Neural cell (in vitro differentiated cells): ENCODE measurements at regions not wholly inside any gene's neighbourhood (a gene's known extent, or its start where the extent isn't known, plus 50 kb on each side); places are given as distances from the start of the nearest gene placed in this dataset.

Experiments
- H2AFZ ChIP-seq: fragments of 200-600, 300-800 bp; sonication (generic), shearing (Covaris generic); 2 replicates; pipeline ENCODE4 v1.6.0; 2014; ENCODE audit warnings: low read depth, mild to moderate bottlenecking, antibody characterized with exemption, low read length, moderate library complexity
- H3F3A ChIP-seq: fragments of 200-600 bp; shearing (Covaris generic); 2 replicates; pipeline ENCODE4 v1.6.1; 2016; ENCODE audit warnings: mild to moderate bottlenecking, moderate library complexity, mixed read lengths, antibody characterized with exemption, low read length; ENCODE audit not compliant: insufficient read depth, poor library complexity, severe bottlenecking
- H3K27ac ChIP-seq: fragments of 200-600, 300-800 bp; sonication (generic), shearing (Covaris generic); 2 replicates; pipeline ENCODE4 v1.5.1; 2014; ENCODE audit warnings: mild to moderate bottlenecking, low read length, moderate library complexity
- H3K27me3 ChIP-seq: fragments of 300-800, 200-600 bp; sonication (generic), shearing (Covaris generic); 2 replicates; pipeline ENCODE4 v1.6.0; 2014; ENCODE audit warnings: mild to moderate bottlenecking, low read depth, low read length, moderate library complexity; ENCODE audit not compliant: insufficient read depth
- H3K36me3 ChIP-seq: fragments of 300-800, 200-600 bp; sonication (generic), shearing (Covaris generic); 2 replicates; pipeline ENCODE4 v1.5.1; 2014; ENCODE audit warnings: mild to moderate bottlenecking, antibody characterized with exemption, low read length, moderate library complexity; ENCODE audit not compliant: insufficient read depth
- H3K4me2 ChIP-seq: fragments of 300-800, 200-600 bp; sonication (generic), shearing (Covaris generic); 2 replicates; pipeline ENCODE4 v1.6.0; 2014; ENCODE audit warnings: mild to moderate bottlenecking, low read length
- H3K4me3 ChIP-seq: fragments of 300-800, 200-600 bp; sonication (generic), shearing (Covaris generic); 2 replicates; pipeline ENCODE4 v1.5.1; 2014; ENCODE audit warnings: mild to moderate bottlenecking, low read length, moderate library complexity
- H3K79me2 ChIP-seq: fragments of 200-600 bp; shearing (Covaris generic); replicated peaks from 2 replicates; pipeline ENCODE4 v1.6.0; 2014; ENCODE audit warnings: mild to moderate bottlenecking, low read length, moderate library complexity; ENCODE audit not compliant: insufficient read depth
- H3K9ac ChIP-seq: fragments of 300-800, 200-600 bp; sonication (generic), shearing (Covaris generic); 2 replicates; pipeline ENCODE4 v1.6.1; 2016; ENCODE audit warnings: mild to moderate bottlenecking, low read length, mixed read lengths
- H3K9me2 ChIP-seq: fragments of 200-600 bp; shearing (Covaris generic); 2 replicates; pipeline ENCODE4 v1.6.1; 2016; ENCODE audit warnings: mild to moderate bottlenecking, low read length, mixed read lengths; ENCODE audit not compliant: insufficient read depth
- H3K9me3 ChIP-seq: fragments of 200-600, 300-800 bp; sonication (generic), shearing (Covaris generic); 2 replicates; pipeline ENCODE4 v1.6.1; 2016; ENCODE audit warnings: mild to moderate bottlenecking, mixed run types, low read length, moderate library complexity, mixed read lengths
- H4K20me1 ChIP-seq: fragments of 200-600 bp; shearing (Covaris generic); 2 replicates; pipeline ENCODE4 v1.6.1; 2016; ENCODE audit warnings: mild to moderate bottlenecking, mixed run types; ENCODE audit not compliant: insufficient read depth
- CTCF ChIP-seq: fragments of 450-650 bp; IDR thresholded peaks from 2 replicates; pipeline ENCODE4 v1.5.1; 2014; ENCODE audit warnings: antibody characterized with exemption, mild to moderate bottlenecking, moderate library complexity; ENCODE audit not compliant: poor library complexity, severe bottlenecking
- EP300 ChIP-seq: fragments of 450-650 bp; conservative IDR thresholded peaks from 2 replicates; pipeline ENCODE4 v1.6.1; 2014; ENCODE audit warnings: antibody characterized with exemption, mild to moderate bottlenecking, moderate library complexity; ENCODE audit not compliant: poor library complexity, severe bottlenecking
- EZH2 ChIP-seq: fragments of 200-600, 300-800 bp; shearing (Covaris generic), sonication (generic); IDR thresholded peaks from 2 replicates; pipeline ENCODE4 v1.6.1; 2014; ENCODE audit warnings: antibody characterized with exemption, low read length, borderline replicate concordance, mild to moderate bottlenecking; ENCODE audit not compliant: insufficient read depth, poor library complexity, severe bottlenecking
- MXI1 ChIP-seq: fragments of 450-650 bp; conservative IDR thresholded peaks from 2 replicates; pipeline ENCODE4 v1.6.1; 2014; ENCODE audit warnings: antibody characterized with exemption, mild to moderate bottlenecking; ENCODE audit not compliant: poor library complexity, severe bottlenecking
- POLR2AphosphoS5 ChIP-seq: IDR thresholded peaks from 2 replicates; pipeline ENCODE4 v1.6.1; 2012
- RAD21 ChIP-seq: fragments of 450-650 bp; conservative IDR thresholded peaks from 2 replicates; pipeline ENCODE4 v1.6.1; 2014; ENCODE audit warnings: antibody characterized with exemption, mild to moderate bottlenecking, moderate library complexity
- SMC3 ChIP-seq: fragments of 450-650 bp; conservative IDR thresholded peaks from 2 replicates; pipeline ENCODE4 v1.6.1; 2014; ENCODE audit warnings: antibody characterized with exemption, mild to moderate bottlenecking, moderate library complexity; ENCODE audit not compliant: poor library complexity
- TAF1 ChIP-seq: IDR thresholded peaks from 2 replicates; pipeline ENCODE4 v1.6.1; 2012; ENCODE audit warnings: low read depth
- TF ChIP-seq, protein P1 (sequence below): IDR thresholded peaks from 2 replicates; pipeline ENCODE4 v1.6.1; 2012; ENCODE audit warnings: borderline replicate concordance

GRCh38 chr2:128784626-128785306 is 466.1 kb upstream of the HS6ST1 start:
- no peak for TF ChIP-seq SMC3
- no peak for TF ChIP-seq CTCF
- TF ChIP-seq EZH2: no peak
- Histone ChIP-seq H3K27ac (no peak overlapping the region), H3K79me2 (no peaks in the 10 kb centered on the region)

GRCh38 chr2:128786316-128786715 is 467.6 kb upstream of the HS6ST1 start:
- Histone ChIP-seq H3K36me3 (no peaks in the 10 kb centered on the region), H3K9ac (no peak overlapping the region), H3K9me3 (no peaks in the 10 kb centered on the region), H3K27me3 (no peaks in the 10 kb centered on the region), H3F3A (no peaks in the 10 kb centered on the region), H3K4me2 (no peak overlapping the region), H2AFZ (no peak overlapping the region), H4K20me1 (no peaks in the 10 kb centered on the region), H3K27ac (no peak overlapping the region), H3K79me2 (no peaks in the 10 kb centered on the region), H3K4me3 (no peak overlapping the region), H3K9me2 (no peaks in the 10 kb centered on the region)
- no peak for TF ChIP-seq SMC3
- TF ChIP-seq EZH2: no peak
- TF ChIP-seq POLR2AphosphoS5: no peak
- TF ChIP-seq CTCF: no peak
- TF ChIP-seq RAD21: no peak
- TF ChIP-seq EP300: no peak
- no peak for TF ChIP-seq MXI1
- TF ChIP-seq, protein P1, sequence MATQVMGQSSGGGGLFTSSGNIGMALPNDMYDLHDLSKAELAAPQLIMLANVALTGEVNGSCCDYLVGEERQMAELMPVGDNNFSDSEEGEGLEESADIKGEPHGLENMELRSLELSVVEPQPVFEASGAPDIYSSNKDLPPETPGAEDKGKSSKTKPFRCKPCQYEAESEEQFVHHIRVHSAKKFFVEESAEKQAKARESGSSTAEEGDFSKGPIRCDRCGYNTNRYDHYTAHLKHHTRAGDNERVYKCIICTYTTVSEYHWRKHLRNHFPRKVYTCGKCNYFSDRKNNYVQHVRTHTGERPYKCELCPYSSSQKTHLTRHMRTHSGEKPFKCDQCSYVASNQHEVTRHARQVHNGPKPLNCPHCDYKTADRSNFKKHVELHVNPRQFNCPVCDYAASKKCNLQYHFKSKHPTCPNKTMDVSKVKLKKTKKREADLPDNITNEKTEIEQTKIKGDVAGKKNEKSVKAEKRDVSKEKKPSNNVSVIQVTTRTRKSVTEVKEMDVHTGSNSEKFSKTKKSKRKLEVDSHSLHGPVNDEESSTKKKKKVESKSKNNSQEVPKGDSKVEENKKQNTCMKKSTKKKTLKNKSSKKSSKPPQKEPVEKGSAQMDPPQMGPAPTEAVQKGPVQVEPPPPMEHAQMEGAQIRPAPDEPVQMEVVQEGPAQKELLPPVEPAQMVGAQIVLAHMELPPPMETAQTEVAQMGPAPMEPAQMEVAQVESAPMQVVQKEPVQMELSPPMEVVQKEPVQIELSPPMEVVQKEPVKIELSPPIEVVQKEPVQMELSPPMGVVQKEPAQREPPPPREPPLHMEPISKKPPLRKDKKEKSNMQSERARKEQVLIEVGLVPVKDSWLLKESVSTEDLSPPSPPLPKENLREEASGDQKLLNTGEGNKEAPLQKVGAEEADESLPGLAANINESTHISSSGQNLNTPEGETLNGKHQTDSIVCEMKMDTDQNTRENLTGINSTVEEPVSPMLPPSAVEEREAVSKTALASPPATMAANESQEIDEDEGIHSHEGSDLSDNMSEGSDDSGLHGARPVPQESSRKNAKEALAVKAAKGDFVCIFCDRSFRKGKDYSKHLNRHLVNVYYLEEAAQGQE: no peak
- no peak for TF ChIP-seq TAF1

More at GRCh38 chr2:128784626-128785306, 466.1 kb upstream of the HS6ST1 start:
- H3K9me3 ChIP-seq: no peaks in the 10 kb centered on the region
- H3K9ac ChIP-seq: no peak overlapping the region
- H3K36me3 ChIP-seq: no peaks in the 10 kb centered on the region
- H3F3A ChIP-seq: no peaks in the 10 kb centered on the region
- H3K4me2 ChIP-seq: no peak overlapping the region
- H3K9me2 ChIP-seq: no peaks in the 10 kb centered on the region
- no peaks in the 10 kb centered on the region for H3K27me3 ChIP-seq
- H3K4me3 ChIP-seq: no peak overlapping the region
- no peak overlapping the region for H2AFZ ChIP-seq
- H4K20me1 ChIP-seq: no peaks in the 10 kb centered on the region
